NCI-H345 treated with DMSO at 0.1 percent for 48 hours (cell line): ENCODE measurements at regions not wholly inside any gene's neighbourhood (a gene's known extent, or its start where the extent isn't known, plus 50 kb on each side); places are given as distances from the start of the nearest gene placed in this dataset.
"Not testable (repeated sequence)": the region's sequence is repeated elsewhere in the genome, so short reads cannot be mapped to it uniquely, and the experiment has no call there.

ENCODE experiments used
- DNase-seq: peaks from one replicate; lab custom pipeline; 2025; ENCODE audit not compliant: unreplicated experiment; lab: John Stamatoyannopoulos, UW

DNA sequence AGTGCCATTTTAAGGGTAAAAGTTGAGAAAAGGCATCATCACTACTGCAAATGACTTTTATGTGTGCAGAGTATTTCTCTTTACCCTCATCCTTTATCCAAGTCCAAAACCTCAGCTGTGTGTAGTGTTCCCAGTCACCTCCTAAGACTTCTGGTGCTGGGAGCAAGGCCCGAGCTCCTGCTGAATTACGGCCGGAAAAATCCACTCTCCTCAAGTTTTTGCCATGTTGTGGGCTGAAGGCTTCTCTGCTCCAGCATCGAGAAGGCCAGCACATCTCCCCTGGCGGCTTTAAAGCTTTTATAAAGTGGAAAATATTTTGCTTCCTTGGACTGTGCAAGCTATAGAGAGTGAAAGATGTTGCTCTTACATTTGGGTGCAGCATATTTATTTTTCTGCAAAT lies 153.2 kb upstream of the THBS2 start:
- no peak for DNase-seq

DNA sequence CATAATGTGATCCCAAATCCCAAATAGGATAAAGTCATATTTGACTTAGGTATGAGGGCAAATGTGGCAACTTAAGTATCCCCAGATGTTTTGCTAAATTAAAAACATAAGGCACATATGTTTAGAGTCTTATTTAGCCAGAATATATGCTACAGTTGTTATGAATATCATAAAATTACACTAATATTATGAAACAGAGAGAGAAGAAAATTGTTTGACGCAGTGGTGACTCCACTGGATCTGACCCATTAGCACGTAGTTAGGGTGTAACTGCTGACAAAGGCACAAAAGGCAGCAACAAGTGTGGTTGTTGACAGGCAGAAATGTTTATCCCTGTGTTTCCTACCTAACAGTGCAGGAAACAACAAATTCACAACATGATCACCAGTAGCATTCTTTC lies 152.4 kb upstream of the THBS2 start:
- DNase-seq: no peak

DNA sequence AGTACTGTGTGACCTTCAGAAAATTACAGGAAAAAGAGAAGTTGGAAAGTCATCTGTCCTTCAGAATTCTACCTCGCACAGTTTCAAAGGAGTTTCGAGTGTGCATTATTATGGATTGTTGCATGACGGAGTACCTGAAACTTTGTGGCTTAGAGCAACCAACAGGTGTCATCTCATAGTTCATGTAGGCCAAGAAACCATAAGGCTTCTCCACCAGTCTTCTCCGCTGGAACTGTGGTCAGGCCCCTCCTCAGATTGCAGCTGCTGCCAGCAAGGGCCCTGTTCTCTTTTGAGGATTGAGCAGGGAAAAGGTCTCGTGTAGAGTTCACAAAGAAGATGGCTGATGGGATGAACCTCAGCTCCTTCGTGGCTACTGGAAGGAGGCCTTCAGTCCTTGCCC lies 151.2 kb upstream of the THBS2 start:
- DNase-seq: no peak

DNA sequence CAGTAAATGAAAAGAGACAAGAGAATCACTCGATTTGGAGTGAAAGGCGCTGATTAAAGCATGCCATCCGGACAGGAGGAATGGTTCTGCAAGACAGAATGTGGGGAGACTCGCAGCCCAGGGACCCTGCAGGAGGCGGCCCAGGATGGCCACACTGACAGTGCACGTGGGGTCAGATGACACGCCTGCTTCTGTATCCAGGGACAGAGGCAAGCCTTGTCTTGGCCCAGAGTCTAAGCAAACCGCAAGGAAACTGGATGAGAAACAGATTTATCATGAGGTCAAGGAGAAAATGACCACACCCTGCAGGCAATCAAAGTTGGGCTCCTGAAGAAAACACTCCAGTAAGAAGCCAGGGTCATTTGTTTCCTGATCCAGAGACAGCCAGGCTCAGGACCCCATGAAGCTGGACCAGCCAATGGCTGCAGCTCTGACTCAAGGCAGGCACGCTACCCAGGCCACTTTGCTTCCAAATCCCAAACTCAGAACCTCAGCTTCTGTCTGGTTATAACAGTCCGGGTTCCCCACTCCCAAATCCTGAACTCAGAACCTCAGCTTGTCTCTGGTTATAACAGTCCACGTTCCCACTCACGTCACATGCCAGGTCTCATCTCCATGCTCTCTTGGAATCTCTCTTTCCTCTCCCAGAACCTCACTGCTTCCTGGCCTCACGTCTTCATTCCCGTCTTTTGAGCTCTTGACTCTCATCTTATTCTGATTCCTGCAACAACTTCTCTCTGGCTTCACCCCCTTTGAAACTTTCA lies 144.9 kb upstream of the THBS2 start:
- no peak for DNase-seq

DNA sequence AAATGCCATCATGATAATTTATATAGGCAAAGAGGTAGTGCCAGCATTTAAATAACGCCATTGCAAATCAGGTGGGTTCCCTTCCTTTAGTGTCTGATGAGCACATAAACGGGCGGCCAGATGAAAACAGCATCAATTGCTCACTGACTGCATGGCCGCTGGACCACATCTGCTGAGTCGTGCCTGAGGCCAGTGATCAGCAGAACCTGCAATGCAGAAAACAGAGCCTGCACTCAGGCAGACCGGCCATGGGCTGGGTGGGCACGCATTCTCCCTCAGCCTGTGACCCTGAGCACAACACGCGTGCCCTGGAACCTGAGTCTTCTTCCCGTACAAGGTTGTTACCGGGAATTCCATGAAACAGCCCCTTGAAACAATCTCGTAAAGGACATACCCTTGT lies 144.0 kb upstream of the THBS2 start:
- no peak for DNase-seq

DNA sequence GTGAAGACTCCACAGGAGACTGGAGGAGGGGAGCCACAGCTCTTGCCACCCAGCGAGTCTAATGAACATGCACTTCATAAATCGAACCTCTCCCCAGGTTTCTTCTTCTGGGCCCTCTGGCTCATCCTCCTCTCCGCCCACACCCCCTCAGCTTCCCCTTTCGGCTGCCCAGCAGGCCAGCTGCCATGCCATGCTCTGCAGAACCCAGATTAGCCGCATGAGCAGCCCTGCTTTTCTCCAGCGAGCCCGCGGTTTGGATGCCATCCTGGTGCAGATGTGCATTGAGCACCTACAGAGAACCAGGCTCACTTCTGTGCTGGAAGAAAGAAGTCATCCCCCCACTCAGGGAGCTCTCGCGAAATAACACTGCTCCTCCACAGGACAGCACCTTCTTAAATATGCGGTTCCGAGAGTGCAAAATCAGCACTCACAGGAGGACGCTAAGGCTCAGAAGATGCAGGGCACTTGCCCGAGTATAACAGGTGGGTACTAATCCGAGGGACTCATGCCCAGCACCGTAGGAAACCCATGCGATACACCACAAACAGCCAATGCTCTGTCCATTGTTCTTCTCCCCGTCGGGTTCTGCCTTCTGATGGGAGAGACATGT lies 143.0 kb upstream of the THBS2 start:
- no peak for DNase-seq

DNA sequence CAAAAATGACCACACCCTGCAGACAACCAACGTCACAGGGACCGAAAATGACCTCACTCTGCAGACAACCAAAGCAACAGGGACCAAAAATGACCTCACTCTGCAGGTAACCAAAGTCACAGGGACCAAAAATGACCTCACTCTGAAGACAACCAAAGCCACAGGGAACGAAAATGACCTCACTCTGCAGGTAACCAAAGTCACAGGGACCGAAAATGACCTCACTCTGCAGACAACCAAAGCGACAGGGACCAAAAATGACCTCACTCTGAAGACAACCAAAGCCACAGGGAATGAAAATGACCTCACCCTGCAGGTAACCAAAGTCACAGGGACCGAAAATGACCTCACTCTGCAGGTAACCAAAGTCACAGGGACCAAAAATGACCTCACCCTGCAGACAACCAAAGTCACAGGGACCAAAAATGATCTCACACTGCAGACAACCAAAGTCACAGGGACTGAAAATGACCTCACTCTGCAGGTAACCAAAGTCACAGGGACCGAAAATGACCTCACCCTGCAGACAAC lies 142.4 kb upstream of the THBS2 start:
- not testable (repeated sequence) for DNase-seq

DNA sequence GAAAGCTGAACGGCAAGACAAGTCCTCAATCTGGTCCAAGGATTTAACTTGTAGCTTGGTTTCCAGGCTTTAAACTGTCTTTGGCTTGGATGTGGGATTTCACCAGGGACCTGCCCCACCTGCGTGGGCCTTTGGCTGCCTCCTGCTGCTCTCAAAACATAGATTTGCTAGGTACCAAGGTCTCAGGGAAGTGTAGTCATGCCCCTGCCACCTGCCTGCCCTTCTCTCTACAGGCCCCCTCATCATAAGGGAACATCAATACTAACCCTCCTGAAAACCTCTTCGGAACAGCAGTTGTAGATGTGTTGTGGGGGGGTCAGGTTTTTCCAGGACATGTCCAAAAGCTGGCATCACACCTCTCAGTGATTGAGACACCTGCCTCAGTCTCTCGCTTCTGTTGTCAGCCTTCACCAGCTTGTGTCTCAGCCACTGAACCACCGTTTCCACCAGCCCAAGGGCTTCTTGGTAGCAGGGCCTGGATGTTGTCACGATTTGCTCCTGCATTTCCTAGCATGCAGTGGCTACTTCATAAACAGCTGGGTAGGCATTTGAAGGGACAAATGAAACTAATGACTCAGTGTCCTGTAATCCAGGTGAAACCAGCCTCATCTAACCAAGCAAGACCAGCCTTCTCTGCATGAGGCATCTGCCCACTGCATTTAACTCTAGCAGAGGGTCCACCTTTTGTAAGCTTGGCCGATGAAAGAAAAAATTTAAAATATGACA lies 141.6 kb upstream of the THBS2 start:
- no peak for DNase-seq

DNA sequence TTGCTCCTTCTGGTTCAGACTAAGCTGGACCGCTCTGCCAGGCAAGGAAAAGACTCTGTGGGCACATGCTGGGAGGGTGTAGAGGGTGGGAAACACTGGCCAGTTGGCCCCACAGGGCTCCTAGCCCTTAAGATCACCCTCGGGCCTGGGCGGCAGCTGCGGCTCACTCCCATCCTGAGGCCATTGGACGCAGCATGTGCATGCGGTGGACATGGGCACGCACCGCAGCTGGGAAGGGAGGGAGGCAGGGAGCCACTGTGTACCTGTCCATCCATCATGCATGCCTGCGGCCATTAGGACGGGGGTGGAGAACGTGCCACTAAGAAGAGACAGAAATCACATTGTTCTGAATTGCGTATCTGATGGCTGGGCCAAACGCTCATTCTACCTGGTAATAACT lies 140.1 kb upstream of the THBS2 start:
- no peak for DNase-seq

DNA sequence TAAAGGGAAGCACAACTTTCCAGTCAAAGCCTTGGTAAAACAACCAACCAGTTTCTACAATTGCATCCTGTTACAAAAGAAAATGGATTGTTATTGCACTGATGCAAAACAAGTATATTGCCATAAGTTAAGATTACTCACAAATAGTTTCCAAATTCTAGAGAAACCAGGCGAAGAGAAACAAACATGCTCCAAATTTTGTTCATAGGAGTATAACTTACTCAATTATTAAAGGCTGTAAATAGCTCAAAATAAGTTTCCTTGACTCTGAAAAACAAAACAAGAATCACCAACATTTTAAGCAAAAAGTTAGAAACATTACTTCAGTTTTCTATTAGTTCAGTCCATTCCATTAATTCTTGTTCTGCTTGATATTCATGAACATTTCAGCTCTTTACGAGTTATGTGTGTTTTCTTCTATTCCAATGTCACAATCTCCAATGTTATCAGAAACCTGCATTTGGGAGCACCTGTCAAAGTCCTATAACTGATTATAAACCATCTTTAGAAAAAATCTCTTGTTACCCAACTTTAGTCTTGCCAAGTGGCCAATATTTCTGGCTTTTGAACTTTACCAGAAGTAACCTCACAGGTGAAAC lies 137.9 kb upstream of the THBS2 start:
- DNase-seq: no peak

DNA sequence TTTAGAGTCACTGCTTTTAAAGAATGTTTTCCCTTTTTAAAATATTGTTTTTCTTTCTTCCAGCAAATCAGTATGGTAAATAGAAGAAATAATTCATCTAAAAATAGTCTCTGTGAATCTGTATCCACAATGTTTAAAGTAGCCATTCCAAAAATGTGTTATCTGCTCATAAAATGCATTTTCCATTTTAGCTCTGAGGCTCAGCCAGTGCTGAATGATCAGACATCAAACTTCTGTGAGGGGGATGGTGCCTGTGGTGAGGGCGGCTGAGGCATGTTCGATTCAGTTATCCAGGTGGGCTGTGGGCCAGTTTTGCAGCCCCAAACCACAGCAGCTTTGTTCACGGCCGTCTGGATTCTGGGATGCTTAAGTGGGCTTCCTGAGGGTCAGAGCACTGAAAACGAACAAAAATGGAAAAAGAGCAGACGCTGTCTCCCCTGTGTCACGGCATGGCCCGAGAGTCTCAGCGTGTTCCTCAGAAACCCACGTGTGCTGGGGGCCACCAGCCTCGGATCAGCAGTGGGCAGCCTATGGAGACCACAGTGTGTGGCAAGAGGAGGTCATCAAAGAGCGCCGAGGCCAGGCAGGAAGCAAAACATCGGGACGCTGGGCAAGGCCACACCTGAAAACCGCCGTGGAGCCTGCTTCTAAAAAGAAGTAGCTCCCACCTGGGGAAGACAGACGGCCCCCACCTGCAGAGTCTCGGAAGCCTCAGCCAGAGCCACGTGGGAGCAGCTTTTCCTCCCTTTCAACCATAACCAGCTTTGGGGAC lies 134.9 kb upstream of the THBS2 start:
- DNase-seq: no peak

DNA sequence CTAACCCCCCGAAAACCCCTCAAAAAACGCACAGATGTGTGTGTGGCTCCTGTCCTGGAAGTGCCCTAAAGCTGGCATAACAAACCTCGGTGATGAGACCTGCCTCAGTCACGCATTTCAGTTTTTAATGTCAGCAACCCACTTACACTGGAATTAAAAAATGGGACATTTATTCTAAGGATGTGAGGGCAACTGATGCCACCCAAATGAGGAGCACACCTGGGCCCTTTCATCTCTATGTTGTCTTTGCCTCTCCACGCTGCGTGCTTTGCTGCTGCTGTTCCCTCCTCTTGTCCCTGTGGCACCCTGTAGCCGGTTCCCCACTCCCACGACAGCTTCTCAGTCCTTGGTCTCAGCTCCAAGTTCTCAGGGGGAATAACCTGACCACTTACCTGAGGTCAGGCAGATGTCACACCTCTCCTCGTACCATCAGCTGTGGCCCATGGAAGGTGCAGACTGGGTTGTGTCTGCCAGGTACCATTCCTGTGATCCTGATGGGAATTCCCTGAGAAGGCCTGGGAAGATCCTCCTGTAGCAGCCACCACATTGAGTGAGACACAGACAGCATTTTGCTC lies 134.2 kb upstream of the THBS2 start:
- no peak for DNase-seq

DNA sequence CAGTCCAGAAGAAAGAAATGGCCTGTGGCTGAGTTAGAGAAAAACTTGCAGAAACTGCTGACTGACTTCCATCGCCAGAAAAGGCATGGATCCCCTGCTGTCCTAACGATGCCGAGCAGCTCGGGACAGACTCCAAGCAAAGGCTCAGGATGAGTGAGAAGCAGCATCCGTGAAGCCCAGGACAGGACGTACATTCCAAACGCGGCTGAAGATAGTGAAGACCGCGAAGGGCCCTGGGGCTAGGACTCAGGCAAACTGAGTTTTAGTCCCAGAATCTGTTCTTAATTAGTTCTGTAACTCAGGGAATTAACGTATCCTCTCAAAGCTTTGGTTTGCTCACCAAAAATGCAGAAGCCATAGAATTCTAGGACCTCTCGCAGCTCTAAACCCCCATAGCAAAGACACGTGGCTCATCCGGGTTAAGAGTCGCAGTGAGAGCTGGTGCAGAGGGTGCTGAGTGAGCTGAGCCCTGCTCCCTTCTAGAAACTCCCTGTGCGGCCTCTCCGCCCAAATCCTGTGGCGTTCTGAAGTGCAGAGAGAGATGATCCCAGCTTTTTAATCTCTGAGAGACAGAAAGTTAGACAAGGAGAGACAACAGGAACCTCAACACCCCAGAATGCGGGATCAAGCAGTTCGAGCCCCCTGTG lies 132.9 kb upstream of the THBS2 start:
- DNase-seq: no peak

DNA sequence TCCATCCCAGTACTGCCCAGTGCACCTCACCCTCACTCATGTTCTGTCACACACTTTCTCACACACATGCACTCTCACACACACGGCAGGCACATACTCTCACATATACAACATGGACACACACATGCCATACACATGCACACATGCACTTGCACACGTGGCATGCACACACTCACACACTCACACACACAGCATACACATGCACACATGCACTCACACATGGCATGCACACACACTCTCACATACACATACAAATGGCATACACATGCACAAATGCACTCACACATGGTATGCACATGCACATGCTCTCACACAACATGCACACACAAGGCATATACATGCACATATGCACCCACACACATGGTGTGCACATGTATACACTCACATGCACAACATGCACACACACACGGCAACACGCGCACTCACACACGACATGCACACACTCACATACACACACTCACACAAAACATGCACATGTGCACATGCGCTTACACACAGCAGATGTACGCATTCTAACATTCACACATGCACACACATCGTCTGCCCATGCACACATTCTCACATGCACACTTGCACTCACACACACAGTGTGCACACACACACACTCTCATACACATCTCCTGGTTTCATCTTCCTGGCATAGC lies 131.7 kb upstream of the THBS2 start:
- DNase-seq: no peak

DNA sequence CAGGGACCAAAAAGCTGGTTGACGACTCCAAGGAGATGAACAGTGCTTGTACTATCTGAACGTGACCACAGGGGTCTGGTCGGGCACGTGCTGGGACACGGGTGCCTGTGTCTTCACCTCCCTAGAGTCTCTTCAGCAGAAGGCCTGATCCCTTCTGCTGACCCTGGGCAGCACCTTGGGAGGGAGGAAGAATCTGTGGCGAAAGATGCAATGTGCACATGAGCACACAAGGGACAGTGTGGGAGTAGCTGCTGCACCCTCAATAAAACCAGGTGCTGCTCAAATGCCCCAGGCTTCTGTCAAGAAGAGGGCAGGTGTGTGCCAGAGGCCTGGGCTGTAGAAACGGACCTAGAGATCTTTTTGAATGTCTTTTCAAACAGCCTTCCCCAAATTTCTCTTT lies 130.6 kb upstream of the THBS2 start:
- DNase-seq: no peak

DNA sequence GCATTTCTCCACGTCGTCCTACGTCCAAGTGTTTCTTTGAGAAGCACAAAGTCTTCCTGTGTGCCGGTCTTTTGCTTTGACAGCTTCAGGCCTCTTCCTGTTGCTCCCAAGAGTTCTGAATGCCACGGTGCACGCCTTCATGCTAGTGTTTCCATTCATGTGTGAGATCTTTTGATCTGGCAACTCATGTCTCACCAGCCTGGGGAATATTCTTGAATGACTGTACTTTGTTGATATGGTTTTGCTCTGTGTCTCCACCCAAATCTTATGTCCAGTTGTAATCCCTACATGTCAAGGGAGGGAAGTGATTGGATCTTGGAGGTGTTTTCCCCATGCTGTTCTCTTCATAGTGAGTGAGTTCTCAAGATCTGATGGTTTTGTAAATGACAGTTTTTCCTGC lies 129.6 kb upstream of the THBS2 start:
- DNase-seq: no peak

DNA sequence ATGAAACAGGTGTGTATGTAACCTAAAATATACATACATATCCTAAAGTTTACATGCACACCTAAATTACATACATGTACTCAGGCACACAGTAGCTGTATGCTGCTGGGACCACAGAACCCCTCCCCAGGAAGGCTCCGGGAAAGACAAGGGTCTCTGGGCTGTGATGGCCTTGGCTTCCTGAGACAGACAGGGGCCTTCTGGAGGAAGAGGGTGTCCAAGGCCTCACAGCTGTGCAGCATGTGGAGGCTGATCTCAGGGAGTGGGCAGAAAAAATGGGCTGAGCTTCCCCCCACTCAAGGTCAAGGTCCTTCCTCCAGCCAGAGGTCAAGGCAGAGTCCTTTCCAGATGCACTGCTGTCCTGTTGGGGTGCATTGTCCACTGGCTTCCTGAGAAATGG lies 129.1 kb upstream of the THBS2 start:
- no peak for DNase-seq

DNA sequence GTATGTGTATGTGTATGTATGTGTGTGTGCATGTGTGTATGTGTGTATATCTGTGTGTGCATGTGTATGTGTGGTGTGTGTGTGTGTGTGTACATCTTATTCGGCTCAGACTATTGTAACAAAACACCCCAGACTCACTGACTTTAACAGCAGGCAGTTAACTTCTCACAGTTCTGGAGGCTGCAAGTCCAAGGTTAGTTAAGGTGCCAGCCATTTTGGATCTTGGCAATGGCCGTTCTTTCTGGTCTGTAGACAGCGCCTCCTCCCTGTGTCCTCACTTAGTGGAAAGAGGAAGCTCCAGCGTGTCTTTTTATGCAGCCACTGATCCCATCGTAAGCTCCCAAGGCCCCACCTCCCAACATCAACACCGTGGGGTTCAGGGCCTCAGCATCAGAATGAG lies 128.3 kb upstream of the THBS2 start:
- no peak for DNase-seq

DNA sequence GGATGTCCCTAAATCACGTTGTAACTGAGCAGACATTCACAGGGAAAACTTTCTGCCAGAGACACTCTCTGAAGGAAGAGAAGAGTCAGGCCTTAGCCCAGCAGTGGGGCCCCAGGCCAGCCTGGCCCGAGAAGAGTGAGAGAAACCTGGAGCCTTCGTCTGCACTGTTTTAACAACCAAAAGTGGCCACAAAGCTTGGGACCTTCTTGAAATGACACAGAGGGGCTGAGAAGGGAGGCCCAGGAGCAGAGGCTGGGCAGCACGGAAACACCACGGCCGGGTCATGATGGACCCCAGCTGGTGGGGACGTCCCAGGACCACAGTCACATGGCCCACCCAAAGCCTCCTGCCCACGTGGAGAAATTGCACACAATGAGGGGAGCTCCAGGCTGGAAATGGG lies 126.8 kb upstream of the THBS2 start:
- DNase-seq: no peak
